Central memory CD8-positive, alpha-beta T cell (primary cell): ENCODE measurements at regions not wholly inside any gene's neighbourhood (a gene's known extent, or its start where the extent isn't known, plus 50 kb on each side); places are given as distances from the start of the nearest gene placed in this dataset.

Experiments used
- ATAC-seq: fragments of 150-1000 bp; cut with Tn5 transposase; replicated peaks from 2 replicates; pipeline ENCODE4 v1.10.0; 2022; ENCODE audit warnings: mild to moderate bottlenecking, moderate FRiP score, moderate number of reproducible peaks; ENCODE audit not compliant: poor library complexity, severe bottlenecking; ENCODE audit errors: extremely low read depth
- DNase-seq, 2 donors: peaks; one replicate each; pipeline ENCODE4 v3.0.0; 2021; ENCODE audit warnings: low spot score in 2 of 2
- H3K27ac Mint-ChIP-seq: one replicate; pipeline ENCODE4 v1.8.0; 2022; ENCODE audit warnings: low read depth, mild to moderate bottlenecking, moderate library complexity, mixed read lengths
- H3K27me3 Mint-ChIP-seq: one replicate; pipeline ENCODE4 v1.8.0; 2022; ENCODE audit warnings: mixed read lengths
- H3K36me3 Mint-ChIP-seq: one replicate; pipeline ENCODE4 v1.8.0; 2022; ENCODE audit warnings: mild to moderate bottlenecking, moderate library complexity, mixed read lengths; ENCODE audit not compliant: insufficient read depth
- H3K4me1 Mint-ChIP-seq: one replicate; pipeline ENCODE4 v1.8.0; 2022; ENCODE audit warnings: mixed read lengths
- H3K4me3 Mint-ChIP-seq: one replicate; pipeline ENCODE4 v1.8.0; 2022; ENCODE audit warnings: mild to moderate bottlenecking, moderate library complexity, mixed read lengths
- H3K9me3 Mint-ChIP-seq: one replicate; pipeline ENCODE4 v1.8.0; 2022; ENCODE audit warnings: mixed read lengths

- H3K9me3 Mint-ChIP-seq, result no peaks in the 10 kb centered on the region
- no peak overlapping the region for H3K27ac Mint-ChIP-seq
- no peak overlapping the region for H3K4me3 Mint-ChIP-seq
- DNase-seq (no peak), ATAC-seq (no peak)
- H3K36me3 Mint-ChIP-seq, result peaks cover 7% of the 10 kb centered on the region
- H3K27me3 Mint-ChIP-seq, result no peaks in the 10 kb centered on the region
- peaks cover 49% of the 10 kb centered on the region for H3K4me1 Mint-ChIP-seq
These were observed 84.9 kb downstream of the NCOR2 start for GRCh38 chr12:124482567-124482893.

- ATAC-seq (no peak), DNase-seq (no peak)
- H3K36me3 Mint-ChIP-seq, result peaks cover 7% of the 10 kb centered on the region
- H3K27ac Mint-ChIP-seq, result peak overlapping the region; percentile 82
- H3K27me3 Mint-ChIP-seq, result no peaks in the 10 kb centered on the region
- H3K9me3 Mint-ChIP-seq, result no peaks in the 10 kb centered on the region
- H3K4me3 Mint-ChIP-seq, result no peak overlapping the region
- H3K4me1 Mint-ChIP-seq, result peaks cover 46% of the 10 kb centered on the region
These were observed 85.4 kb downstream of the NCOR2 start for GRCh38 chr12:124481772-124482566.

GRCh38 chr12:124481257-124481750 lies 86.1 kb downstream of the NCOR2 start:
- Mint-ChIP-seq H3K36me3 (peaks cover 7% of the 10 kb centered on the region), H3K4me3 (peak overlapping the region; percentile 65), H3K27ac (peak overlapping the region; percentile 82), H3K27me3 (no peaks in the 10 kb centered on the region), H3K9me3 (no peaks in the 10 kb centered on the region), H3K4me1 (peaks cover 46% of the 10 kb centered on the region)
- ATAC-seq (no peak), DNase-seq (no peak)

DNA sequence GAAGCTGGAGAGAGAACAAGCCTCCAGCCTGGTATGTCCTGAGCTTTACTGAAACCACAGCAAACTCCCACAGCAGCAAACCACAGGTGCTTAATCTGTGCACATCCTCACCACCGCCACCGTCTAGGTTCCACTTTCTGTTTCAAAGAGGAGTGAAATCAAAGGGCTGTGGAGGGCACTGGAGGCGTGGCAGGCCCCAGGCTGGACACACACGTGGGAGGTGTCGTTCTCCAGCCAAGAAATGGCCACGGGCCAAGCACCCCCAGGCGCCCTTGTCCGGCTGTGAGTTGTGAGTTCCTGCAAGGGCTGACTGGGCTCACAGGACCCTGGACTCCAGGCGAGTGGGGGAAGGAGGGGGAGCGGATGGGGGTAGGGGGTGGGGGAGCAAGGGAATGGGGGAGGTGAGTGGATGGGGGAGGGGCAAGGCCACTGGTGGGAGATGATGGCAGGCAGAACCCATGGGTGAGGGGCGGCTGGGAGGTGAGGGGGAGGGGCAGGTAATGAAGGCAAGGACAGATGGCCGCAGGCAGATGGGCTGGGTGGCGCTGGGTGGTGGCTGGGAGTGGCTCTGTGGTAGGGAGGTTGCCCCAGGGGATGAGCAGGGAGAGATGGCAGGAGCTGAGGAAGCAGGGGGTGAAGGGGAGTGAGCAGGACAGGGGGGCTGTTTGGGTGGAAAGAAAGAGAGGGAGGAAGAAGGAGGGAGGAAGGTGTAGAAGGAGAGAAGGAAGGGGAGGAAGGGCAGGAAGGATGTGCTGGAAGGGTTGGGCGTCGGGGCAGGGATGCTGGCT lies 86.7 kb downstream of the NCOR2 start:
- Mint-ChIP-seq H3K27ac (peak overlapping the region; percentile 82), H3K9me3 (no peaks in the 10 kb centered on the region), H3K4me3 (peak overlapping the region; percentile 65), H3K27me3 (no peaks in the 10 kb centered on the region), H3K4me1 (peaks cover 46% of the 10 kb centered on the region), H3K36me3 (peaks cover 7% of the 10 kb centered on the region)
- DNase-seq (peak in 1 of 2 donors; percentile 35), ATAC-seq (peak; percentile 91)

DNA sequence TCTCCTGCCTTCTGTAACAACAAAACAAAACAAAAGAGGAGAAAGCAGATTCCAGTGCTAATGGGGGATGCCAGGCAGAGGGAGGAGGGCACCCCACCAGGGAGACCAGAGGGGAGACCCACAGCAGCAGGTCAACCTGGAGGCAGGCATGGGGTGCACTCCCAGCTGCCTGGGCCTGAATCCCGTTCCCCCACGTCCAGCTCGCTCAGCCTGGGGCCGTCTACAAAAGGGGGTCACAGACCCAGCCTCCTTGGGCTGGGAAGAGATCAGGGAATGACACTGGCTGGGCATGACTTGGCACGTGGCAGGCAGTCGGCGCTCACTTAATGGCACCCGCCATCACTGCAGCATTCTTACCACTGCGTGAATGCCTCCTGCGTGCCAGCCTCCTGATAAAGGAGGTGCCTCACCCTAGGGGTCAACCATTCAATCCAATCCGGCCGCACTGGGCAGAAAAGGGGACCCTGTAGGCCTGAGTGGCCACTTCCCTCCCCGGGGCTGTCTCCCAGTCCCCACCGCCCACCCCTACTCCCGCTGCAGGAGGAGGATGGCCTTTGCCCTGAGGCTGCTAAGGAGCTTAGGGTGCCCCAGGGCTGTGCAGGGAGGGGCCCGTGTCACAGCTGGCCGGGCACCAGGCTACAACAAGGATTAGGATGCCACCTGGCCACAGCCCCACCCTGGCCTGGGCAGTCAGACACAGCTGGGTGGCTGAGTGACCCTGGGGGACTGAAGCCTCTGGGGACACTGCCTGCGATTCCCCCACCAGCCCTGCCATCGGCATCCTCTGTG lies 87.5 kb downstream of the NCOR2 start:
- peaks cover 43% of the 10 kb centered on the region for H3K4me1 Mint-ChIP-seq
- peak overlapping the region; percentile 82 for H3K27ac Mint-ChIP-seq

GRCh38 chr12:124478985-124479645 lies 88.3 kb downstream of the NCOR2 start:
- Mint-ChIP-seq H3K4me3 (no peak overlapping the region), H3K9me3 (no peaks in the 10 kb centered on the region), H3K36me3 (peaks cover 7% of the 10 kb centered on the region), H3K27ac (peak overlapping the region; percentile 49), H3K4me1 (peaks cover 36% of the 10 kb centered on the region), H3K27me3 (no peaks in the 10 kb centered on the region)
- no peak for ATAC-seq
- DNase-seq, result no peak

More for the DNA sequence above, 87.5 kb downstream of the NCOR2 start:
- Mint-ChIP-seq H3K36me3 (peaks cover 7% of the 10 kb centered on the region), H3K4me3 (peak overlapping the region; percentile 65), H3K27me3 (no peaks in the 10 kb centered on the region), H3K9me3 (no peaks in the 10 kb centered on the region)
- no peak for ATAC-seq
- DNase-seq, result no peak

DNA sequence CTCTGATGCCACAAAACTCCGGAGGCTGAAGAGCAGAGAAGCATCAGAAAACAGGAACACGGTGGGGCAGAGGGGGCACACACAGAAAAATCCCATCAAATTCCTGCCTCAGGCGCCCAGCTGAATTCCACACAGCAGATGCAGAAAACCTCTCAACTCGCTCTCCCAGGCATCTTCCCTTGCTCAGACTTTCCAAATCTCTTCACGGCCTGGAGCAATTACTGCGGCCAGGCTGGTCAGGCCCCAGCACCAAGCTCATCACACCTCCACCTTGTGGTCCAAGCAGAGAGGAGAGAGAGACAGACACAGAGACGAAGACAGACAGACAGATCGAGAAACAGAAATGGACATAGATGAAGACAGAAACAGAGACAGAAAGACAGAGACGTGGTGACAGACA lies 89.0 kb downstream of the NCOR2 start:
- no peak overlapping the region for H3K4me3 Mint-ChIP-seq
- ATAC-seq, result no peak
- peak overlapping the region; percentile 49 for H3K27ac Mint-ChIP-seq
- no peaks in the 10 kb centered on the region for H3K27me3 Mint-ChIP-seq
- H3K9me3 Mint-ChIP-seq, result no peaks in the 10 kb centered on the region
- no peak for DNase-seq
- peaks cover 9% of the 10 kb centered on the region for H3K36me3 Mint-ChIP-seq
- H3K4me1 Mint-ChIP-seq, result peaks cover 38% of the 10 kb centered on the region

- peaks cover 9% of the 10 kb centered on the region for H3K36me3 Mint-ChIP-seq
- DNase-seq (no peak), ATAC-seq (no peak)
- peaks cover 38% of the 10 kb centered on the region for H3K4me1 Mint-ChIP-seq
- no peaks in the 10 kb centered on the region for H3K9me3 Mint-ChIP-seq
- H3K27me3 Mint-ChIP-seq, result no peaks in the 10 kb centered on the region
- no peak overlapping the region for H3K27ac Mint-ChIP-seq
- no peak overlapping the region for H3K4me3 Mint-ChIP-seq
These were observed 90.1 kb downstream of the NCOR2 start for GRCh38 chr12:124477107-124477915.

- ATAC-seq, result no peak
- no peaks in the 10 kb centered on the region for H3K27me3 Mint-ChIP-seq
- H3K27ac Mint-ChIP-seq, result no peak overlapping the region
- no peak for DNase-seq
- peaks cover 31% of the 10 kb centered on the region for H3K4me1 Mint-ChIP-seq
- H3K4me3 Mint-ChIP-seq, result no peak overlapping the region
- H3K9me3 Mint-ChIP-seq, result no peaks in the 10 kb centered on the region
- peaks cover 11% of the 10 kb centered on the region for H3K36me3 Mint-ChIP-seq
These were observed 91.4 kb downstream of the NCOR2 start for GRCh38 chr12:124476011-124476400.

DNA sequence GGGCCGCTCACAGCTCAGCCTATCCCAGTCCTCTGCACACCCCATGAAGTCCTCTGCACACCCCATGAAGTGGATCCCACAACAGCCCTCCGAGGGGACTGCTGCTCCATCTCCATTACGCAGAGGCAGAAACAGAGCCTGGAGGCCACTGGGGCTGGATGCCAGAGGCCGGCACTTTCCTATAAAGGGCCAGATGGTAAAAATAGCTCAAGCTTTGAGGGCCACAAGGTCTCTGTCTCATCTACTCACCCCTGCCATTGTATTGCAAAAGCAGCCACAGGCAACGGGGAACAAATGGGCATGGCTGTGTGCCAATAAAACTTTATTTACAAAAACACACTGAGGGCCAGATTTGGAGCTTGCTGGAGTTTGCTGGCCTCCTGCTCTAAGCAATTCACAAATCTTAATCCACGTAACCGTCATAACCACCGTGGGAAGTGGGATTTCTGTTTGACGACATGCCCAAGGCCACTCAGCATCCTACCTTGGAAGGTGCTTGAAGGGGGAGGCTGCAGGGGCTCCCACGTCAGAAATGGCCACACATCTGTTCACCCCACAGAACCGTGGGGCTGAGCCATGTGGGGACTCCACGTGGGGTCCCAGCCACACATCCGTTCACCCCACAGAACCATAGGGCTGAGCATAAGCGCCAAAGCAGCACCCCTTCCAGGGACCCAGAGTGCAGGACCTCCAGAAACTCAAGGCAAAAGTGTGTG lies 92.0 kb downstream of the NCOR2 start:
- no peak overlapping the region for H3K27ac Mint-ChIP-seq
- H3K4me1 Mint-ChIP-seq, result peaks cover 28% of the 10 kb centered on the region
- no peaks in the 10 kb centered on the region for H3K9me3 Mint-ChIP-seq
- H3K4me3 Mint-ChIP-seq, result no peak overlapping the region
- DNase-seq, result no peak
- peaks cover 11% of the 10 kb centered on the region for H3K36me3 Mint-ChIP-seq
- no peak for ATAC-seq
- no peaks in the 10 kb centered on the region for H3K27me3 Mint-ChIP-seq

DNA sequence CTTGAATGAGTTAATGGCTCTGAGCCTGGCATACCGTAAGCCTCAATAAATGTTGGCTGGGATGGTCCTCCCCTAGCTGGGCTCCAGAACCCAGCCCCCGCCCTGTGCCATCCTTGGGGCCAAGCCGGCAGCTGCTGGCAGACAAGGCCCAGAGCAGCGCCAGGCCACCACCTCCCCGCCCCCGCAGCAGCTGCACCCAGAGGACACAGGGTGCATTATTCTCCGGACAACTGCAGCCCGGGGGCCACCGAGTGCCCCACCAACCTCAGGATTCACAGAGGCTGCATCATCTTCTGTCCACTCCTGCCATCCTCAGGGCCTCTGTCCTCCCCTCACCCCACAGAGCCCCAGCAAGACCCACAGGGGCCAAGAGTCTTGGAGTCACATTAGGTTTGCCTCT lies 92.7 kb downstream of the NCOR2 start:
- Mint-ChIP-seq H3K9me3 (no peaks in the 10 kb centered on the region), H3K4me3 (no peak overlapping the region), H3K36me3 (peaks cover 11% of the 10 kb centered on the region), H3K4me1 (peaks cover 30% of the 10 kb centered on the region), H3K27me3 (no peaks in the 10 kb centered on the region), H3K27ac (no peak overlapping the region)
- ATAC-seq (no peak), DNase-seq (no peak)
